PFSK-1 (cell line): ENCODE measurements at regions not wholly inside any gene's neighbourhood (a gene's known extent, or its start where the extent isn't known, plus 50 kb on each side); places are given as distances from the start of the nearest gene placed in this dataset.

Experiments used
- FOXP2 ChIP-seq: optimal IDR thresholded peaks from 2 replicates; pipeline ENCODE3; 2011; ENCODE audit warnings: borderline replicate concordance, control low read depth, inconsistent platforms; ENCODE audit not compliant: insufficient read depth; ENCODE audit errors: extremely low read length, extremely low read depth
- POLR2AphosphoS5 ChIP-seq: IDR thresholded peaks from 2 replicates; pipeline ENCODE4 v1.6.1; 2012; ENCODE audit warnings: low read depth, mild to moderate bottlenecking, control low read depth, low read length, moderate library complexity
- SIN3A ChIP-seq: IDR thresholded peaks from 2 replicates; pipeline ENCODE4 v1.6.1; 2012; ENCODE audit warnings: mild to moderate bottlenecking, low read length, moderate library complexity, borderline replicate concordance; ENCODE audit not compliant: insufficient read depth
- TAF1 ChIP-seq: IDR thresholded peaks from 2 replicates; pipeline ENCODE4 v1.6.1; 2012; ENCODE audit warnings: low read length, control low read depth, borderline replicate concordance; ENCODE audit not compliant: insufficient read depth
- TF ChIP-seq, protein P1 (sequence below), 2 experiments: IDR thresholded peaks; 2 replicates each; pipeline versions ENCODE4 v1.6.1 to v1.8.0; 2011 to 2012; ENCODE audit warnings: low read depth in 2 of 2, low read length in 2 of 2, control low read depth in 1 of 2, inconsistent platforms in 1 of 2, mild to moderate bottlenecking in 1 of 2, moderate library complexity in 1 of 2; ENCODE audit not compliant: insufficient read depth in 1 of 2

DNA sequence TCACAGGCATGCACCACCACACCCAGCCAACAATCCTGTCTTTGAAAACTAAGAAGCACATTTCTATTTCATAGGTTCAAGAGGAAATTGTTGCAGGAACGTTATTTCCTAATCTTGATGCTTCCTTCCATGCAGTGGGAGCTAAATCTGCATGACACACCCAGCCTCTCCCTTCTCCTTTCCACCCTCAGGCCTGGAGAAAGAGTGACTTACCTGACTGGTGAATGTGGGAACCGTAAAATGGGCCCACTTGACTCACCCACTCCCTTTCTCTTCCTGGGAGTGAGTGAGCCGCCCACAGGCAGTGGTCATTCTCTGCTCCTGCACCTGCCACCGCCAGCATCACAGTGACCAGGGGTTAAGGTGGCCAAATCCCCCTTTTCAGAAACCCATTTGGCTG is 78.2 kb downstream of the C9orf50 start:
- no peak for TF ChIP-seq POLR2AphosphoS5
- no peak for TF ChIP-seq FOXP2
- TF ChIP-seq SIN3A, result no peak
- no peak for TF ChIP-seq TAF1
- TF ChIP-seq, protein P1, sequence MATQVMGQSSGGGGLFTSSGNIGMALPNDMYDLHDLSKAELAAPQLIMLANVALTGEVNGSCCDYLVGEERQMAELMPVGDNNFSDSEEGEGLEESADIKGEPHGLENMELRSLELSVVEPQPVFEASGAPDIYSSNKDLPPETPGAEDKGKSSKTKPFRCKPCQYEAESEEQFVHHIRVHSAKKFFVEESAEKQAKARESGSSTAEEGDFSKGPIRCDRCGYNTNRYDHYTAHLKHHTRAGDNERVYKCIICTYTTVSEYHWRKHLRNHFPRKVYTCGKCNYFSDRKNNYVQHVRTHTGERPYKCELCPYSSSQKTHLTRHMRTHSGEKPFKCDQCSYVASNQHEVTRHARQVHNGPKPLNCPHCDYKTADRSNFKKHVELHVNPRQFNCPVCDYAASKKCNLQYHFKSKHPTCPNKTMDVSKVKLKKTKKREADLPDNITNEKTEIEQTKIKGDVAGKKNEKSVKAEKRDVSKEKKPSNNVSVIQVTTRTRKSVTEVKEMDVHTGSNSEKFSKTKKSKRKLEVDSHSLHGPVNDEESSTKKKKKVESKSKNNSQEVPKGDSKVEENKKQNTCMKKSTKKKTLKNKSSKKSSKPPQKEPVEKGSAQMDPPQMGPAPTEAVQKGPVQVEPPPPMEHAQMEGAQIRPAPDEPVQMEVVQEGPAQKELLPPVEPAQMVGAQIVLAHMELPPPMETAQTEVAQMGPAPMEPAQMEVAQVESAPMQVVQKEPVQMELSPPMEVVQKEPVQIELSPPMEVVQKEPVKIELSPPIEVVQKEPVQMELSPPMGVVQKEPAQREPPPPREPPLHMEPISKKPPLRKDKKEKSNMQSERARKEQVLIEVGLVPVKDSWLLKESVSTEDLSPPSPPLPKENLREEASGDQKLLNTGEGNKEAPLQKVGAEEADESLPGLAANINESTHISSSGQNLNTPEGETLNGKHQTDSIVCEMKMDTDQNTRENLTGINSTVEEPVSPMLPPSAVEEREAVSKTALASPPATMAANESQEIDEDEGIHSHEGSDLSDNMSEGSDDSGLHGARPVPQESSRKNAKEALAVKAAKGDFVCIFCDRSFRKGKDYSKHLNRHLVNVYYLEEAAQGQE (IDR thresholded peaks at IDR 0.05; ENCODE audit: insufficient read depth in 1 of 2, low read depth in 2 of 2, low read length in 2 of 2), result no peak

DNA sequence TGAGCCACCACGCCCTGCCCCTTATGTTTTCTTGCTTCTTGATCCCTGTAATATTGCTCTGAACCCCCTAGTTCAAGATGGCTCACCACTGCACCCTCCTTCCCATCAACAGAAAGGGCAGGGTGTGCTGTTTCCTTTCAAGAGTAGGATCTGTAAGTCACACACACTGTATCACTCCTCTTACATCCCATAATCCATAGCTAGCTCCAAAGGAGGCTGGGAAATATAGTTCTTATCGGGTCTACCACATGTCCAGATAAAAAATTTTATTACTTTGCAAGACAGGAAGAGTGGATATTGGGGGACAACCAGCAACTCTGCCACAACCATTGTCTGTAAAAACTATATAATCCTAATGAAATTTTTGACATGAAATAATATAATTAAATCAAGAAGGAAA is 79.6 kb downstream of the C9orf50 start:
- TF ChIP-seq, protein P1 (IDR thresholded peaks at IDR 0.05; ENCODE audit: insufficient read depth in 1 of 2, low read depth in 2 of 2, low read length in 2 of 2), result no peak
- no peak for TF ChIP-seq TAF1
- TF ChIP-seq POLR2AphosphoS5, result no peak
- TF ChIP-seq FOXP2, result no peak
- TF ChIP-seq SIN3A, result no peak

DNA sequence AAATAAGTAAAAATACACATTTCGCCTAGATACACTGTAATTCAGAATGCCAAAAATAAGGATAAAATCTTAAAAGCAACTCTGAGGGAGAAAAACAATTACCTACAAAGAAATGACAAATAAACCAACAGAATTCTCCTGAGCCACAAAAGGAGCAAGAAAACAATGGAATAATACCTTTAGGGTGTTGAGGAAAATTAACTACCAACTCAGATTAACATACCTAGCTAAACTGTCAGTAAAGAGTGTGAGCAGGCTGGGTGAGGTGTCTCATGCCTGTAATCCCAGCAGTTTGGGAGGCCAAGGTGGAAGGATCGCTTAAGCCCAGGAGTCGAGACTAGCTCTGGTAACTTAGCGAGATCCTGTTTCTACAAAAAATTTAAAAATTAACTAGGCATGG is 81.5 kb downstream of the C9orf50 start:
- TF ChIP-seq FOXP2 (no peak), POLR2AphosphoS5 (no peak), TAF1 (no peak), SIN3A (no peak)
- TF ChIP-seq, protein P1 (IDR thresholded peaks at IDR 0.05; ENCODE audit: insufficient read depth in 1 of 2, low read depth in 2 of 2, low read length in 2 of 2), result no peak

DNA sequence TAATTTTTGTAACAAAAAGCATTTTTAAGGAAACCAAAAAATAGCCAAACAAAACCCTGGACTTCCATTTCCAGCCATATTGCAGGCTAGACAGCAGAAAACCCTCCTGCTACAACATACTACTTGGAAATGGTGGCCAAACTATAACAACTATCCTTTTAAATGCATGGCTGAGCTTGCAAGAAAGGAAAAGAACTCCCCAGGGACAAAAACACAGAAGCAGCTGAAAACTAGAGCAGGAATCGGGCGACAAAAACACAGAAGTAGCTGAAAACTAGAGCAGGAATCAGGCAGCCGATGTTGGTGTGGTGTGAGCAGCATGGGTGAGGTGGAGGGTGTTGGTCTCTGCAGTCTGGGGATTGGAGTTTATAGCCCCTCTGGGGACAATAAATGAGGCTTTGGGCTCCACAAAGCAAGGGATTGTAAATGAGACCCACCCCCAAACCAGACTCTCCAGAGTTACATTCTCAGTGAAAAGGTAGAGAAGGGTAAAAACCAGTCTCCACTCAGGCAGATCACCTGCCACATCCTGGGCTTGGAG is 95.2 kb downstream of the C9orf50 start:
- TF ChIP-seq, protein P1 (IDR thresholded peaks at IDR 0.05; ENCODE audit: insufficient read depth in 1 of 2, low read depth in 2 of 2, low read length in 2 of 2), result no peak
- no peak for TF ChIP-seq SIN3A

DNA sequence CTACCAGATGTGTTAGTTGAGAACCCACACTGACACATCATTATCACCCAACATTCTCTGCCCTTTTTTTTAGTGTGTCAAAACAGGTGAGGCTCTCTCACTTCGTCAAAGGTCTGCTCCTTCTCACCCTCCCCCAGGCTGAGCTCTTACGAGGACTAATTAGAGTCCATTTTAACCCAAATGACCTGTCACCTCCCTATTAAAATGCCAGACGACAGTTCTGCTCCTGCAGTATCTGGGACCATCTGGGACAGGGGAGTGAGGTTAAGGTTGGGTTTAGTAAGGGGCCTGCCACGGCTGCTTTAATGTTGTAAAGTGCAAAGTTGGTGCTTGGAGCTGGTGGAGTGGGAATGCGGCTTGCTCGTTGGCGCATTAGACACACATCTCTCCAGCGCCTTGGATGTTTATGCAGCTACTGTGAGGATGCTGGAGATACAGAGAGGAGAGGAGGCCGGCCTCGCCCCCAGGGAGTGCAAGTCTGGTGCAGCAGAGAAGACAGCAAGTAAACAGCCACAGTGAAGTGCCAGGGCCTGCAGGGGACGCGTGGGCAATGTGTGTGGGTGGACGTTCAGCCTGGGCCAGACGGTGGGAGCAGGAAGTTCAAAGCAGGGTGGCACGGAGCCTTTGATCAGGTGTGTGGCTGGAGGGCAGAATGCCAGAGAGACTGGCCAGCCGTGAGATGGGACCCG is 96.2 kb downstream of the C9orf50 start:
- TF ChIP-seq FOXP2 (no peak), TAF1 (no peak), POLR2AphosphoS5 (no peak), SIN3A (no peak)
- TF ChIP-seq, protein P1 (IDR thresholded peaks at IDR 0.05; ENCODE audit: insufficient read depth in 1 of 2, low read depth in 2 of 2, low read length in 2 of 2), result no peak
